Kidney (tissue), 13 donors: ENCODE measurements at regions not wholly inside any gene's neighbourhood (a gene's known extent, or its start where the extent isn't known, plus 50 kb on each side); places are given as distances from the start of the nearest gene placed in this dataset.

Source experiments
- DNase-seq, 5 donors: peaks; one replicate each; pipeline ENCODE4 v3.0.0-alpha.2; 2013 to 2020
- FAIRE-seq: peaks from 2 replicates; lab custom pipeline; 2012; peaks lifted over from hg19 to GRCh38; lab: Jason Lieb, UNC
- H3K27ac ChIP-seq, 2 donors: one replicate each; pipeline ENCODE4 v1.7.0; 2013; ENCODE audit warnings: low read depth in 2 of 2, low read length in 2 of 2, inconsistent platforms in 1 of 2
- H3K27me3 ChIP-seq: one replicate; pipeline ENCODE4 v1.7.1; 2013; ENCODE audit warnings: low read length, inconsistent platforms; ENCODE audit not compliant: control insufficient read depth, insufficient read depth
- H3K36me3 ChIP-seq, 3 donors: one replicate each; pipeline versions ENCODE4 v1.7.0 to v1.7.1; 2013; ENCODE audit warnings: low read length in 3 of 3, control low read depth in 1 of 3, inconsistent platforms in 1 of 3; ENCODE audit not compliant: insufficient read depth in 3 of 3, control insufficient read depth in 2 of 3
- H3K4me1 ChIP-seq, 3 donors: one replicate each; pipeline versions ENCODE4 v1.7.0 to v1.7.1; 2013; ENCODE audit warnings: low read length in 3 of 3, inconsistent platforms in 1 of 3, low read depth in 1 of 3; ENCODE audit not compliant: control insufficient read depth in 2 of 3, insufficient read depth in 2 of 3
- H3K4me3 ChIP-seq, 3 donors: one replicate each; pipeline versions ENCODE4 v1.7.0 to v1.8.1; 2013; ENCODE audit warnings: low read length in 3 of 3, control low read depth in 1 of 3, inconsistent platforms in 1 of 3
- H3K9ac ChIP-seq, 3 donors: one replicate each; pipeline versions ENCODE4 v1.7.0 to v1.7.1; 2013; ENCODE audit warnings: low read length in 3 of 3, control low read depth in 1 of 3, inconsistent platforms in 1 of 3
- H3K9me3 ChIP-seq, 3 donors: one replicate each; pipeline versions ENCODE4 v1.7.0 to v1.7.1; 2013; ENCODE audit warnings: low read length in 3 of 3, control low read depth in 1 of 3, inconsistent platforms in 1 of 3; ENCODE audit not compliant: control insufficient read depth in 2 of 3, insufficient read depth in 1 of 3
- intact Hi-C: fragments of 100-400 bp; cut with DNase I; formaldehyde crosslinking; loops from one replicate; pipeline ENCODE4 v1.11.1; 2022
- TF ChIP-seq, protein P1 (sequence below): IDR thresholded peaks from 3 replicates; pipeline ENCODE4 v1.5.1; 2012; ENCODE audit warnings: mild to moderate bottlenecking, moderate library complexity, borderline replicate concordance; ENCODE audit not compliant: insufficient read depth; ENCODE audit errors: extremely low read depth
- donor health status: control.
- donor health status: control.
- donor health status: control.
- donor health status: control.
- donor health status: control.
- donor health status: DM: yes; HTN: yes; CAD: no.
- donor health status: Normal renal cell carcinoma (clear cell type).

GRCh38 chr16:63331111-63331510, 1294.9 kb upstream of the CDH8 start:
- intact Hi-C loops = no loop called here
- TF ChIP-seq, protein P1, sequence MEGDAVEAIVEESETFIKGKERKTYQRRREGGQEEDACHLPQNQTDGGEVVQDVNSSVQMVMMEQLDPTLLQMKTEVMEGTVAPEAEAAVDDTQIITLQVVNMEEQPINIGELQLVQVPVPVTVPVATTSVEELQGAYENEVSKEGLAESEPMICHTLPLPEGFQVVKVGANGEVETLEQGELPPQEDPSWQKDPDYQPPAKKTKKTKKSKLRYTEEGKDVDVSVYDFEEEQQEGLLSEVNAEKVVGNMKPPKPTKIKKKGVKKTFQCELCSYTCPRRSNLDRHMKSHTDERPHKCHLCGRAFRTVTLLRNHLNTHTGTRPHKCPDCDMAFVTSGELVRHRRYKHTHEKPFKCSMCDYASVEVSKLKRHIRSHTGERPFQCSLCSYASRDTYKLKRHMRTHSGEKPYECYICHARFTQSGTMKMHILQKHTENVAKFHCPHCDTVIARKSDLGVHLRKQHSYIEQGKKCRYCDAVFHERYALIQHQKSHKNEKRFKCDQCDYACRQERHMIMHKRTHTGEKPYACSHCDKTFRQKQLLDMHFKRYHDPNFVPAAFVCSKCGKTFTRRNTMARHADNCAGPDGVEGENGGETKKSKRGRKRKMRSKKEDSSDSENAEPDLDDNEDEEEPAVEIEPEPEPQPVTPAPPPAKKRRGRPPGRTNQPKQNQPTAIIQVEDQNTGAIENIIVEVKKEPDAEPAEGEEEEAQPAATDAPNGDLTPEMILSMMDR = no peak
- no peaks in the 10 kb centered on the region for H3K9me3 ChIP-seq
- H3K4me1 ChIP-seq = no peaks in the 10 kb centered on the region
- no peak for DNase-seq
- H3K27ac ChIP-seq = no peak overlapping the region
- H3K9ac ChIP-seq = no peak overlapping the region
- H3K27me3 ChIP-seq = no peaks in the 10 kb centered on the region
- H3K4me3 ChIP-seq = no peak overlapping the region
- no peaks in the 10 kb centered on the region for H3K36me3 ChIP-seq
- no peak for FAIRE-seq

- H3K4me3 ChIP-seq = no peak overlapping the region
- H3K36me3 ChIP-seq = no peaks in the 10 kb centered on the region
- H3K27ac ChIP-seq = no peak overlapping the region
- no peak overlapping the region for H3K9ac ChIP-seq
- H3K27me3 ChIP-seq = no peaks in the 10 kb centered on the region
- DNase-seq (no peak), FAIRE-seq (no peak)
- no peaks in the 10 kb centered on the region for H3K9me3 ChIP-seq
- intact Hi-C loops = no loop called here
- TF ChIP-seq, protein P1 = no peak
- no peaks in the 10 kb centered on the region for H3K4me1 ChIP-seq
Observed at GRCh38 chr16:63326736-63327339, 1290.6 kb upstream of the CDH8 start.

GRCh38 chr16:63323722-63324705, 1287.8 kb upstream of the CDH8 start:
- no peak overlapping the region for H3K27ac ChIP-seq
- DNase-seq (peak in 1 of 5 donors; percentile 6), FAIRE-seq (no peak)
- no peaks in the 10 kb centered on the region for H3K36me3 ChIP-seq
- H3K4me1 ChIP-seq = no peaks in the 10 kb centered on the region
- intact Hi-C loops = no loop called here
- no peaks in the 10 kb centered on the region for H3K27me3 ChIP-seq
- no peak overlapping the region for H3K9ac ChIP-seq
- no peak overlapping the region for H3K4me3 ChIP-seq
- TF ChIP-seq, protein P1 = no peak
- no peaks in the 10 kb centered on the region for H3K9me3 ChIP-seq
